ENCODE measurements at regions not wholly inside any gene's neighbourhood (a gene's known extent, or its start where the extent isn't known, plus 50 kb on each side); places are given as distances from the start of the nearest gene placed in this dataset.

DNA sequence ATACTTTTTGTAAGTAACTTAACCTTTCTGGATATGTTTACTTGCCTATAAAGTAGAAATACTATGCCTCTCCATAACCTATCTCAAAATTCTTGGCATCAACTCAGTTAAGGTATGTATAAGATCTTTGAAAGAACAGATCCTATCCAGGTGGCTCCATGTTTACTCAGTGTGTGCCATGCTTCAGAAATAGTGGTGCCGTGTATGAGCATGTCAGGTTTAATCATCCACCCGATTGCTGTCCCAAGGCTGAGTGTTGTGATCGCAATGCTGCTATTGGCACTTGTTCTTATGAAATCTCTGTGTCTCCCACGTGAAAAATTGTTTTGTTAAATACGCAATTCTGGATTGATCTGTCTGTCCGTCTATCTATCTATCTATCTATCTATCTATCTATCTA is 85.9 kb upstream of the SNX19 start:
- TF ChIP-seq POLR2A (IDR thresholded peaks at IDR 0.05; ENCODE audit: borderline replicate concordance, extremely low read depth, insufficient read depth, insufficient read length) (no peak), EZH2 (IDR thresholded peaks at IDR 0.05) (no peak), SP1 (IDR thresholded peaks at IDR 0.05; ENCODE audit: low read depth) (no peak)
- TF ChIP-seq, protein P1, sequence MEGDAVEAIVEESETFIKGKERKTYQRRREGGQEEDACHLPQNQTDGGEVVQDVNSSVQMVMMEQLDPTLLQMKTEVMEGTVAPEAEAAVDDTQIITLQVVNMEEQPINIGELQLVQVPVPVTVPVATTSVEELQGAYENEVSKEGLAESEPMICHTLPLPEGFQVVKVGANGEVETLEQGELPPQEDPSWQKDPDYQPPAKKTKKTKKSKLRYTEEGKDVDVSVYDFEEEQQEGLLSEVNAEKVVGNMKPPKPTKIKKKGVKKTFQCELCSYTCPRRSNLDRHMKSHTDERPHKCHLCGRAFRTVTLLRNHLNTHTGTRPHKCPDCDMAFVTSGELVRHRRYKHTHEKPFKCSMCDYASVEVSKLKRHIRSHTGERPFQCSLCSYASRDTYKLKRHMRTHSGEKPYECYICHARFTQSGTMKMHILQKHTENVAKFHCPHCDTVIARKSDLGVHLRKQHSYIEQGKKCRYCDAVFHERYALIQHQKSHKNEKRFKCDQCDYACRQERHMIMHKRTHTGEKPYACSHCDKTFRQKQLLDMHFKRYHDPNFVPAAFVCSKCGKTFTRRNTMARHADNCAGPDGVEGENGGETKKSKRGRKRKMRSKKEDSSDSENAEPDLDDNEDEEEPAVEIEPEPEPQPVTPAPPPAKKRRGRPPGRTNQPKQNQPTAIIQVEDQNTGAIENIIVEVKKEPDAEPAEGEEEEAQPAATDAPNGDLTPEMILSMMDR (IDR thresholded peaks at IDR 0.05 in 2 of 3, conservative IDR thresholded peaks at IDR 0.05 in 1 of 3; ENCODE audit: borderline replicate concordance in 1 of 3, insufficient read depth in 1 of 3, low read depth in 2 of 3, low read length in 2 of 3): no peak
